ACC112 (cell line): ENCODE measurements at regions not wholly inside any gene's neighbourhood (a gene's known extent, or its start where the extent isn't known, plus 50 kb on each side); places are given as distances from the start of the nearest gene placed in this dataset.
"Not testable (repeated sequence)": the region's sequence is repeated elsewhere in the genome, so short reads cannot be mapped to it uniquely, and the experiment has no call there.

ENCODE experiments used
- H2AFZ ChIP-seq: fragments of 200-600 bp; sonication (generic); one replicate; pipeline ENCODE4 v1.6.0; 2017; ENCODE audit warnings: antibody characterized with exemption, low read length; ENCODE audit not compliant: unreplicated experiment
- H3K27ac ChIP-seq: fragments of 200-600 bp; sonication (generic); 2 replicates; pipeline ENCODE4 v1.5.1; 2014; ENCODE audit warnings: low read depth, mild to moderate bottlenecking, antibody characterized with exemption, low read length, moderate library complexity
- H3K27me3 ChIP-seq: fragments of 200-600 bp; sonication (generic); 2 replicates; pipeline ENCODE4 v1.6.1; 2014; ENCODE audit warnings: mild to moderate bottlenecking, antibody characterized with exemption, low read length, moderate library complexity, mixed read lengths; ENCODE audit not compliant: insufficient read depth
- H3K36me3 ChIP-seq: fragments of 200-600 bp; sonication (generic); 2 replicates; pipeline ENCODE4 v1.6.1; 2016; ENCODE audit warnings: mild to moderate bottlenecking, antibody characterized with exemption, low read length, moderate library complexity, mixed read lengths; ENCODE audit not compliant: insufficient read depth
- H3K4me1 ChIP-seq: fragments of 200-600 bp; sonication (generic); one replicate; pipeline ENCODE4 v1.6.1; 2016; ENCODE audit warnings: low read length, mixed read lengths; ENCODE audit not compliant: insufficient read depth, unreplicated experiment, control insufficient read depth
- H3K4me3 ChIP-seq: fragments of 200-600 bp; sonication (generic); 2 replicates; pipeline ENCODE4 v1.5.1; 2014; ENCODE audit warnings: mild to moderate bottlenecking, low read depth, low read length
- H3K79me2 ChIP-seq: fragments of 200-600 bp; sonication (generic); one replicate; pipeline ENCODE4 v1.6.0; 2016; ENCODE audit warnings: low read length; ENCODE audit not compliant: control insufficient read depth, unreplicated experiment, insufficient read depth

- no peaks in the 10 kb centered on the region for H3K27me3 ChIP-seq
- no peak overlapping the region for H3K4me3 ChIP-seq
- no peak overlapping the region for H3K27ac ChIP-seq
Measured at GRCh38 chr2:143933946-143934569, 585.9 kb downstream of the ZEB2 start.

GRCh38 chr2:143930891-143931290 is 589.0 kb downstream of the ZEB2 start:
- Histone ChIP-seq H3K27ac (no peak overlapping the region), H3K79me2 (no peaks in the 10 kb centered on the region), H3K4me1 (no peaks in the 10 kb centered on the region), H3K27me3 (no peaks in the 10 kb centered on the region), H3K36me3 (no peaks in the 10 kb centered on the region), H3K4me3 (no peak overlapping the region), H2AFZ (no peak overlapping the region)

More at GRCh38 chr2:143933946-143934569, 585.9 kb downstream of the ZEB2 start:
- H3K79me2 ChIP-seq, result no peaks in the 10 kb centered on the region
- peaks cover 7% of the 10 kb centered on the region for H3K4me1 ChIP-seq
- no peak overlapping the region for H2AFZ ChIP-seq
- no peaks in the 10 kb centered on the region for H3K36me3 ChIP-seq

- Histone ChIP-seq H3K27me3 (no peaks in the 10 kb centered on the region), H3K4me1 (no peaks in the 10 kb centered on the region), H2AFZ (no peak overlapping the region), H3K27ac (no peak overlapping the region), H3K4me3 (no peak overlapping the region), H3K79me2 (no peaks in the 10 kb centered on the region), H3K36me3 (no peaks in the 10 kb centered on the region)
Measured at GRCh38 chr2:143928613-143929012, 591.3 kb downstream of the ZEB2 start.

GRCh38 chr2:143928184-143928583 is 591.7 kb downstream of the ZEB2 start:
- H3K4me1 ChIP-seq, result no peaks in the 10 kb centered on the region
- no peak overlapping the region for H2AFZ ChIP-seq
- no peaks in the 10 kb centered on the region for H3K36me3 ChIP-seq
- H3K79me2 ChIP-seq, result no peaks in the 10 kb centered on the region
- no peaks in the 10 kb centered on the region for H3K27me3 ChIP-seq
- H3K27ac ChIP-seq, result no peak overlapping the region
- no peak overlapping the region for H3K4me3 ChIP-seq

- H3K79me2 ChIP-seq, result no peaks in the 10 kb centered on the region
- no peaks in the 10 kb centered on the region for H3K36me3 ChIP-seq
- no peak overlapping the region for H2AFZ ChIP-seq
- H3K4me3 ChIP-seq, result no peak overlapping the region
- no peaks in the 10 kb centered on the region for H3K4me1 ChIP-seq
- H3K27ac ChIP-seq, result no peak overlapping the region
- H3K27me3 ChIP-seq, result no peaks in the 10 kb centered on the region
Measured at GRCh38 chr2:143926736-143927135, 593.2 kb downstream of the ZEB2 start.

GRCh38 chr2:143922261-143922830 is 597.6 kb downstream of the ZEB2 start:
- not testable (repeated sequence) for H3K27ac ChIP-seq, H3K4me1 ChIP-seq, H3K4me3 ChIP-seq, H2AFZ ChIP-seq, H3K79me2 ChIP-seq, H3K27me3 ChIP-seq, H3K36me3 ChIP-seq

GRCh38 chr2:143918465-143918989 is 601.4 kb downstream of the ZEB2 start:
- no peak overlapping the region for H3K4me3 ChIP-seq
- H3K4me1 ChIP-seq, result no peaks in the 10 kb centered on the region
- H3K27ac ChIP-seq, result no peak overlapping the region
- H3K36me3 ChIP-seq, result no peaks in the 10 kb centered on the region
- H3K79me2 ChIP-seq, result no peaks in the 10 kb centered on the region
- no peak overlapping the region for H2AFZ ChIP-seq
- no peaks in the 10 kb centered on the region for H3K27me3 ChIP-seq

GRCh38 chr2:143916781-143917180 is 603.1 kb downstream of the ZEB2 start:
- Histone ChIP-seq H3K27ac (no peak overlapping the region), H3K4me3 (no peak overlapping the region), H2AFZ (no peak overlapping the region), H3K79me2 (no peaks in the 10 kb centered on the region), H3K36me3 (no peaks in the 10 kb centered on the region), H3K27me3 (no peaks in the 10 kb centered on the region), H3K4me1 (no peaks in the 10 kb centered on the region)

GRCh38 chr2:143909577-143910353 is 610.2 kb downstream of the ZEB2 start:
- Histone ChIP-seq H3K4me3 (no peak overlapping the region), H3K4me1 (no peaks in the 10 kb centered on the region), H3K36me3 (no peaks in the 10 kb centered on the region), H3K27ac (no peak overlapping the region), H2AFZ (no peak overlapping the region), H3K79me2 (no peaks in the 10 kb centered on the region), H3K27me3 (no peaks in the 10 kb centered on the region)

GRCh38 chr2:143908843-143909242 is 611.1 kb downstream of the ZEB2 start:
- H2AFZ ChIP-seq, result no peak overlapping the region
- no peaks in the 10 kb centered on the region for H3K79me2 ChIP-seq
- no peaks in the 10 kb centered on the region for H3K36me3 ChIP-seq
- H3K27ac ChIP-seq, result no peak overlapping the region
- no peak overlapping the region for H3K4me3 ChIP-seq
- no peaks in the 10 kb centered on the region for H3K27me3 ChIP-seq
- H3K4me1 ChIP-seq, result no peaks in the 10 kb centered on the region

- H3K27me3 ChIP-seq, result no peaks in the 10 kb centered on the region
- H3K27ac ChIP-seq, result no peak overlapping the region
- H3K36me3 ChIP-seq, result no peaks in the 10 kb centered on the region
- H3K79me2 ChIP-seq, result no peaks in the 10 kb centered on the region
- no peak overlapping the region for H2AFZ ChIP-seq
- no peaks in the 10 kb centered on the region for H3K4me1 ChIP-seq
- H3K4me3 ChIP-seq, result no peak overlapping the region
Measured at GRCh38 chr2:143907801-143908200, 612.1 kb downstream of the ZEB2 start.
